ENCODE measurements at regions not wholly inside any gene's neighbourhood (a gene's known extent, or its start where the extent isn't known, plus 50 kb on each side); places are given as distances from the start of the nearest gene placed in this dataset.

DNA sequence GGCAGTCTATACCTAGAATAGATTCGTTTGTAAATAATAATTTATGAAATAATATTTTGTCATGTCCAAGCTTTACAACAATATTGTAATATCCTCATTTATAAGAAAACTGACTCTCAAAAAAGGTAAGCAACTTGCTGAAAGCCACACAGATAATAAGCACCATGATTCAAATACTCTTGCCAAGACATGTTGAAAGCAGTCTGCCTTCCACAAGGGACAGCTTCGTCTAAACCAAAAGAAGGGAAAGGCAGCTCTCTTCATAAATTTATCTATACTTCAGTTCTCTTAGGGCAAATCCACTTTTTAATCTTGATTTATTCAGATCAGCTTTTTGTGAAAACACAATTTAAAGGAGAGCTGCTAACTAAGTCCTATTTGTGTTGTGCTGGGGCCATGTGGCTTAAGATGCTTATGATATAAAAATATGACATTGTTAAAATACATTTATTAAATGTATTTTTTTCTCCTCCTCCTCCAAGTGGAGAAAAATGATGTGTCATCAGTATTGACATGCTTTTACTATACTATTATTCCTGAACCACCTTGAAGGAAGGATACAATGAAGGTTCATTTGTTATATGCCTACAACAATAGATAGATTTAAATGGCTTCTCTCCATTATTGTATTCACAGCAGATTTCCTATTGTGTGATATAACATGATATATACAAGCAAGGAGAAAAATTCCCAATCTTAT is 737.0 kb downstream of the HDGFL1 start:
- in situ Hi-C loops (cut with HindIII; ENCODE audit: low pct_unique_long_range_greater_than_20kb, low sequenced_read_pairs): no loop called here
- DNase-seq (ENCODE audit: low read depth, low spot score): no peak

DNA sequence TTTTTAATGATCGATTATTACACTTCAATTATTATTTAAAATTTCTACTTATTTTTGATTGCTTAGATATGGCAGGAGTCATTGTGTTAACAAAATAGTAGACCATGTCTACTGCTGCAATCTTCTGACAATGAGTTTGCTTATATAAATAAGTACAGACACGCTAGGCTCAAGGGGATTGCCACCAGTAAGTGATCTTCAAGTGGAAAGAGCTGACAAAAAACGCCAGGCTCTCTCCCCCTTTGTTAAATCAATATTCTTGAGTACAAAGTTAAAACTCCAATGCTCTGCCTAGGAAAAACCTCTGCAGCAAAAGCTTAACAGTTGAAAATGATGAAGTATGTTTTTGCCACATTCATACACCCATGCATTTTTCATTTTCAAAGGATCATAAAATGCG is 738.1 kb downstream of the HDGFL1 start:
- no peak for DNase-seq (ENCODE audit: low read depth, low spot score)
- in situ Hi-C loops (cut with HindIII; ENCODE audit: low pct_unique_long_range_greater_than_20kb, low sequenced_read_pairs): no loop called here

GRCh38 chr6:23308166-23308565 is 738.8 kb downstream of the HDGFL1 start:
- no peak for DNase-seq (ENCODE audit: low read depth, low spot score)
- in situ Hi-C loops (cut with HindIII; ENCODE audit: low pct_unique_long_range_greater_than_20kb, low sequenced_read_pairs): no loop called here

DNA sequence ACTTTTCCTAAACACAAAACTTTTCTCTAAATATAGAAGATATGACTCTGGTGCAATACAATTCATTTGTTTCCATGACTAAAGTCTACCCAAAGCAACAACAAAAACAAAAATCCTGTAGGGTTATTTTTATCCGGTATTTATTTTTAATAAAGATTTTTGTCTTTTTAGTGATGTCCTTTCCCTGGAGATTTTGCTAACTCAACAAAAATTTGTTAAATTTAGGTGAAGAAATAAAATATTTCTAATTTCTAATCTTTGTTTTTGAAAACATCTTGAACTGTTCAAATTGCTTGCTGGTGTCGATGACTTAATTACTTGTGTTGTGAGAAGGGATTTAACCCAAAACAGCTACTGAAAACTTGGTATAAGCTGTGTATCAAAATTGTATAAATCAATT is 741.8 kb downstream of the HDGFL1 start:
- no peak for DNase-seq (ENCODE audit: low read depth, low spot score)
- in situ Hi-C loops (cut with HindIII; ENCODE audit: low pct_unique_long_range_greater_than_20kb, low sequenced_read_pairs): no loop called here

- in situ Hi-C loops (cut with HindIII; ENCODE audit: low pct_unique_long_range_greater_than_20kb, low sequenced_read_pairs): no loop called here
Observed at GRCh38 chr6:23316131-23316530, 746.8 kb downstream of the HDGFL1 start.

DNA sequence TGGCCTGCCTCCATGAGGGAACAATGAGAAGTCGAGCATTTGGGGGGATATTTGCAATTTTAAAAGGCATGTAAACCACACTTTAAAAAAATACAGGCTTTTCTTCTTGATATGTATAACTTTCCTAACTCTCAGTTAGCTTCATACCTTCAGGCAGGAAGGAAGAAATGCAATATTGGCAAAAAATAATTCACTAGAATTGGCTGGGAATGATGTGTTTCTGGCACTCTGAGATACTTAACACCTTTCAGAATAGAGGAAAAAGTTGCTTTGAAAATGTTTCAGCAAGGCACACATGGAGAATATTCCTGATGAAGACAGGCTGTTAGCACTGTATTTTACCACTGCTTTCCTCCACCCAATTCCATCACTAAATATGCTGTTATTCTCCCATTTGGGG is 747.6 kb downstream of the HDGFL1 start:
- in situ Hi-C loops (cut with HindIII; ENCODE audit: low pct_unique_long_range_greater_than_20kb, low sequenced_read_pairs): no loop called here
- no peak for DNase-seq (ENCODE audit: low read depth, low spot score)

More at GRCh38 chr6:23316131-23316530, 746.8 kb downstream of the HDGFL1 start:
- DNase-seq (ENCODE audit: low read depth, low spot score): no peak

DNA sequence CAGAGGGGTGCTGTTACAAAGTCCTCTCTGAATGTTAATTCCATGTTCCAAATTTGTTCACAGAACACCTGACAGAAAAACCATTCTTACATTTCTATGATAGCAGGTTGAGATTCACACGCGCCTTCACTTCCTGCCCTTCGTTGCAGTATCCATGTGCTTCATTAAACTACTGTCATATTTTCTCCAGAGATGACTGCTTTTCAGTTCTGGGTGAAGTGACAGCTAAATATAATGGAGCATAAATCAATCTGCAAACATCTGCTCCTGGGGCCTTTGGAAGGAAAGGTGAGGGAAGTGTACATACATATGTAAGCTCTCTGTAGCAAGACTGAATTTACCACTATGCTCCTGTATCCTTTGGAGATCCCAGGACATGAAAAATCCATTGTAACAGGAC is 750.2 kb downstream of the HDGFL1 start:
- no peak for DNase-seq (ENCODE audit: low read depth, low spot score)
- in situ Hi-C loops (cut with HindIII; ENCODE audit: low pct_unique_long_range_greater_than_20kb, low sequenced_read_pairs): no loop called here

GRCh38 chr6:23320471-23321015 is 751.2 kb downstream of the HDGFL1 start:
- in situ Hi-C loops (cut with HindIII; ENCODE audit: low pct_unique_long_range_greater_than_20kb, low sequenced_read_pairs): no loop called here
- DNase-seq (ENCODE audit: low read depth, low spot score): no peak

- DNase-seq (ENCODE audit: low read depth, low spot score): no peak
- in situ Hi-C loops (cut with HindIII; ENCODE audit: low pct_unique_long_range_greater_than_20kb, low sequenced_read_pairs): no loop called here
Observed at GRCh38 chr6:23323897-23324296, 754.5 kb downstream of the HDGFL1 start.

- DNase-seq (ENCODE audit: low read depth, low spot score): no peak
- in situ Hi-C loops (cut with HindIII; ENCODE audit: low pct_unique_long_range_greater_than_20kb, low sequenced_read_pairs): no loop called here
Observed at GRCh38 chr6:23325065-23325464, 755.7 kb downstream of the HDGFL1 start.

GRCh38 chr6:23327621-23328020 is 758.3 kb downstream of the HDGFL1 start:
- in situ Hi-C loops (cut with HindIII; ENCODE audit: low pct_unique_long_range_greater_than_20kb, low sequenced_read_pairs): no loop called here
- DNase-seq (ENCODE audit: low read depth, low spot score): no peak

- in situ Hi-C loops (cut with HindIII; ENCODE audit: low pct_unique_long_range_greater_than_20kb, low sequenced_read_pairs): no loop called here
- no peak for DNase-seq (ENCODE audit: low read depth, low spot score)
Observed at GRCh38 chr6:23329086-23329485, 759.7 kb downstream of the HDGFL1 start.

- no peak for DNase-seq (ENCODE audit: low read depth, low spot score)
- in situ Hi-C loops (cut with HindIII; ENCODE audit: low pct_unique_long_range_greater_than_20kb, low sequenced_read_pairs): no loop called here
Observed at GRCh38 chr6:23330632-23331031, 761.3 kb downstream of the HDGFL1 start.

DNA sequence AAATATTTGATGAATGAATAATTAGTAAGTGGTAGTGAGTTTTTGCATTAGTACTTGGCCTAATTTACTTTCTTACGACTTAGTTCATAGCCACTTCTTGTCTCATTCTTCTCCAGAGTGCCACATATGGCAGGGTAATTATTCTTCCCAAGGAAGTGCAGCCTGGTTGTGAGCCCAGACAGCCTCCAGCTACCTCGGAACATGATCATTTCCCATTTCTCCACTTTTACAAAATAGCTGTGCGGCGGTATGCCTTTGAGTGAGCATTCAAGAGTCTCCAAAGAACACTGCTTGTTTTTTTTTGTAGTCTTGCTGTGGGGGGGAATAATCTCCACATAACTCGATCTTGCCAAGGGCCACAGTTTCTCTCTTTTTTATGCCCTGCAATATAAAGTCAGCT is 765.0 kb downstream of the HDGFL1 start:
- in situ Hi-C loops (cut with HindIII; ENCODE audit: low pct_unique_long_range_greater_than_20kb, low sequenced_read_pairs): no loop called here
- DNase-seq (ENCODE audit: low read depth, low spot score): no peak

- in situ Hi-C loops (cut with HindIII; ENCODE audit: low pct_unique_long_range_greater_than_20kb, low sequenced_read_pairs): no loop called here
- no peak for DNase-seq (ENCODE audit: low read depth, low spot score)
Observed at GRCh38 chr6:23335894-23336293, 766.5 kb downstream of the HDGFL1 start.

- no peak for DNase-seq (ENCODE audit: low read depth, low spot score)
- in situ Hi-C loops (cut with HindIII; ENCODE audit: low pct_unique_long_range_greater_than_20kb, low sequenced_read_pairs): no loop called here
Observed at GRCh38 chr6:23339268-23339667, 769.9 kb downstream of the HDGFL1 start.

GRCh38 chr6:23340271-23340670 is 770.9 kb downstream of the HDGFL1 start:
- DNase-seq (ENCODE audit: low read depth, low spot score): no peak
- in situ Hi-C loops (cut with HindIII; ENCODE audit: low pct_unique_long_range_greater_than_20kb, low sequenced_read_pairs): no loop called here

- in situ Hi-C loops (cut with HindIII; ENCODE audit: low pct_unique_long_range_greater_than_20kb, low sequenced_read_pairs): no loop called here
Observed at GRCh38 chr6:23343610-23344306, 774.4 kb downstream of the HDGFL1 start.

GRCh38 chr6:23348185-23348584 is 777.8 kb upstream of the NRSN1 start:
- in situ Hi-C loops (cut with HindIII; ENCODE audit: low pct_unique_long_range_greater_than_20kb, low sequenced_read_pairs): no loop called here
- DNase-seq (ENCODE audit: low read depth, low spot score): no peak

More at GRCh38 chr6:23343610-23344306, 774.4 kb downstream of the HDGFL1 start:
- DNase-seq (ENCODE audit: low read depth, low spot score): no peak

Measured in SK-MEL-5 (cell line).